GM13976 (cell line): ENCODE measurements at regions not wholly inside any gene's neighbourhood (a gene's known extent, or its start where the extent isn't known, plus 50 kb on each side); places are given as distances from the start of the nearest gene placed in this dataset.

Experiments
- DNase-seq: peaks from one replicate; pipeline ENCODE4 v3.0.0; 2012; ENCODE audit warnings: low spot score
- in situ Hi-C: fragments of 300-500 bp; cut with MboI; formaldehyde crosslinking; loops from one replicate; pipeline ENCODE4 v1.12.0; 2022; ENCODE audit warnings: low sequenced_read_pairs, mixed read lengths, inconsistent platforms; ENCODE audit not compliant: unreplicated experiment
- TF ChIP-seq, protein P1 (sequence below): IDR thresholded peaks from 2 replicates; pipeline ENCODE4 v1.5.1; 2012; ENCODE audit warnings: borderline replicate concordance, mild to moderate bottlenecking; ENCODE audit not compliant: insufficient read depth; ENCODE audit errors: extremely low read depth, missing control alignments, control extremely low read depth

DNA sequence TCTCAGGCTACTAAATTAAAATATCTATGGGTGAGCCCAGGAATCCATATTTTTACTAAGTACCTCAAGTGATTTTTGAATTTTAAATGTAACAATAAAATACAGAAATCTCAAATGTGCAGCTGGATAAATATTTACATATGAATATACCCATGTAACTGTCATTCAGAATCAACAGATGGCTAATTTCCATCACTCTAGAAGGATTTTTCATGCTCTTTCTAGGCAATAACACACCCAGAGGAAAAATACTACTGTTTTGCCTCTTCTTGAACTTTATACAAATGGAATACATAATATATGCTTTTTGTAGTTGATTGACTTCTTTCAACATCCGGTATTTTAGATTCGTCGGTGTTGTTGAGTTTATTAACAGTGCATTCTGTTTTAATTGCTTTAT is 601.3 kb upstream of the NECTIN3 start:
- no peak for DNase-seq

DNA sequence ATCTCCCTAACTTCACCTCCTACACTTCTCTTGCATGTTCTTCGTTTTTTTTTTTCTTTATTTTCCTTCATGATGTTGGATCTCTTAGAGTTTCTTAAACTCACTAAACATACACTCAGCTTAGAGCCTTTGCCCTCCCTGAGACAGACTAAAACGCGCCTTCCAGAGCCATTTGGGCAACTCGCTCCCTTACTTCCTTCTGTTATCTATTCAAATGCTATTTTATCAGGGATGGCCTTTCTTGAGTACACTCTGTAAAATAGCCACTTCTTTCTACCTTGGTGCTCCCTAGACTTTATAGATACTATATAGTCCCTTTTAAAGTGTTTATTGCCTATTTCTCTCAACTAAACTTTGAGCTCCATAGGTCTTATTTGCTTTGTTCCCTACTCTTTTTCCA is 598.2 kb upstream of the NECTIN3 start:
- DNase-seq = no peak
- TF ChIP-seq, protein P1, sequence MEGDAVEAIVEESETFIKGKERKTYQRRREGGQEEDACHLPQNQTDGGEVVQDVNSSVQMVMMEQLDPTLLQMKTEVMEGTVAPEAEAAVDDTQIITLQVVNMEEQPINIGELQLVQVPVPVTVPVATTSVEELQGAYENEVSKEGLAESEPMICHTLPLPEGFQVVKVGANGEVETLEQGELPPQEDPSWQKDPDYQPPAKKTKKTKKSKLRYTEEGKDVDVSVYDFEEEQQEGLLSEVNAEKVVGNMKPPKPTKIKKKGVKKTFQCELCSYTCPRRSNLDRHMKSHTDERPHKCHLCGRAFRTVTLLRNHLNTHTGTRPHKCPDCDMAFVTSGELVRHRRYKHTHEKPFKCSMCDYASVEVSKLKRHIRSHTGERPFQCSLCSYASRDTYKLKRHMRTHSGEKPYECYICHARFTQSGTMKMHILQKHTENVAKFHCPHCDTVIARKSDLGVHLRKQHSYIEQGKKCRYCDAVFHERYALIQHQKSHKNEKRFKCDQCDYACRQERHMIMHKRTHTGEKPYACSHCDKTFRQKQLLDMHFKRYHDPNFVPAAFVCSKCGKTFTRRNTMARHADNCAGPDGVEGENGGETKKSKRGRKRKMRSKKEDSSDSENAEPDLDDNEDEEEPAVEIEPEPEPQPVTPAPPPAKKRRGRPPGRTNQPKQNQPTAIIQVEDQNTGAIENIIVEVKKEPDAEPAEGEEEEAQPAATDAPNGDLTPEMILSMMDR = no peak
- in situ Hi-C loops = no loop called here

More for the DNA sequence above, 601.3 kb upstream of the NECTIN3 start:
- TF ChIP-seq, protein P1 = no peak
- in situ Hi-C loops = no loop called here

DNA sequence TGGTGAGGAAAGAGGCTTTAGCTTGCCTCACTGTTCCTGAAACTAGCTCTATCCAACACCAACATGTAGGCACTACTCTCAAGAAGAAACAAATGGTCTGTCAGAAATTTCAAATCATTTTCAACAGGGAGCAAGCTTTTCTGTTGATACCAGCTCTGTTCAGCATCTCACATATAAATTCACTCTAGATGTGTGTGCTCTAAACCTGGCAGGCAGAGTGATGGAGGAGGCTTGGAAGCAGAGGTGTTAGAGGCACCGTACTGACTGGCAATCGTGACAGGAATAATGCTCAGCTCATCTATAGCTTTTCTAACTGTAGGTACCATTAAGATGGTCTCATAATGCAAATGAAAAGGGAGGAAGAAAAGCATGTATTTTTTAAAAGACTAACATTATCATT is 597.2 kb upstream of the NECTIN3 start:
- TF ChIP-seq, protein P1 = no peak
- in situ Hi-C loops = no loop called here
- DNase-seq = no peak

DNA sequence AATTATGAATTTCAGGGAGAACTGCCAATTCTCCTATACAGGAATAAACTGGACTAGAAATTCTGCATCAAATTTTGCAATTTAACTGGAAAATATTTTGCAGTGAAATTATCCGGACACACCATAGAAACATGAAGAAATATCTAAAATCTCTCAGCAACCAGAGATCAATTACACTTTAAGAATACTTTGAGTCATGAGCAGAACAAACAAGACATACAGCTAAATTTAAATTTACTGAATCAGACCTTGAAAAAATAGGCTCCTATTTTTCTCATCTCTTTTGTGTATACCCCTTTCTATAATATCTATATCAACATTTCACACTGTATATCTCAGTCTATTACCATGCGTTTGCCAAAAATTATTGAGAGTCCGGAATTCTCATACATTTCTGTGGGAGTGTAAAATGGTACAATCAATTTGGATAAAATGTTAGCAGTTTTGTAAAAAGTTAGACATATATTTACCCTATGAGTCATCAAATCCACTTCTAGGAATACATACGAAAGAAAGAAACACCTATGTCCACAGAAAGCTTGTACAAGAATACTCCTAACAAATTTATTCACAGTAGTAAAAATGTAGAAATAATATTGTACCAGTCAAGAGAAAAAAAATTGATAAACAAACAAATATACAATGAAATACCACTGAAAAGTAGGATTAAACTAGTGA is 593.1 kb upstream of the NECTIN3 start:
- in situ Hi-C loops = no loop called here
- TF ChIP-seq, protein P1 = no peak
- no peak for DNase-seq

DNA sequence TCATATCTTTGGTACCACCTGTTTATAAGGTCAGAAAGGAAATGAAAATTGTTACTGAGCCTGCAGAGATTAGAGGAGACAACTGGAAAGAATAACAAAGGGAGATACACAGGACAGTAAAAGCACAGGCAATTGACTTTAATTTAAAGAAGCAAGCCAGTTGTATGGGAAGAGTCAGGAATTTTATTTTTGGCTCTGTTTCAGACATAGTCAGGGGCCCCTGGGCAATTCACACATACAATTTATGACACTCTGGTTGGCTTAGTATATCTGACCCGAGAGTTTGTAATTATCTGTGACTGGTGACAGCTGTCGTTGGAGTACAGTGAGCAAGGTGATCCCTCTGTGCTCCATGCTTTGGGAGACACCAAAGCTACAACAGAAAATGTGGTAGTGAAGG is 591.9 kb upstream of the NECTIN3 start:
- no peak for DNase-seq
- TF ChIP-seq, protein P1 = no peak
- in situ Hi-C loops = no loop called here

DNA sequence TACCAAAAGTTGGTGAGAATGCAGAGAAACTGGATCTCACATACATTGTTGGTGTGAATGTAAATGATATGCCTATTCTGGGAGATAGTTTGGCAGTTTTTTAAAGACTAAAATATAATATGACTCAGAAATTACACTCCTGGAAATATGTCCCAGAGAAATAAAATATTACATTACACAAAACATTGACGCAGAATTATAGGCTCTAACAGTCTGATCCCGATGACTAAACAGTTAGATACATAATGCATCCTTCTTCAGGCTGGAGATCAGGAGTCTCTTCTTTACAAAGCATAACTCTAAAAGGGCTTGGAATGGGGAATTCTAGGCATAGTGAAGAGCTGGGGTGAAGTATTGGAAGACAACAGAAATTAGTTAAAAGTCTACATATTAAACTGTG is 586.2 kb upstream of the NECTIN3 start:
- TF ChIP-seq, protein P1 = no peak
- DNase-seq = no peak

More for the DNA sequence above, 586.2 kb upstream of the NECTIN3 start:
- in situ Hi-C loops = no loop called here
